ENCODE measurements at regions not wholly inside any gene's neighbourhood (a gene's known extent, or its start where the extent isn't known, plus 50 kb on each side); places are given as distances from the start of the nearest gene placed in this dataset.

GRCh38 chr7:156590212-156590611 lies 50.4 kb upstream of the RNF32 start:
- H3K4me2 ChIP-seq = no peak overlapping the region
- H3K4me3 ChIP-seq = no peak overlapping the region
- H3K27ac ChIP-seq = no peak overlapping the region
- H3K27me3 ChIP-seq = no peaks in the 10 kb centered on the region
- H3K36me3 ChIP-seq = no peaks in the 10 kb centered on the region
- no peak overlapping the region for H3K9ac ChIP-seq
- H3K4me1 ChIP-seq = no peaks in the 10 kb centered on the region
- no peaks in the 10 kb centered on the region; a peak in 1 of 22 replicates for H4K20me1 ChIP-seq
- H3K9me3 ChIP-seq (replicated peaks in 1 of 11) = peaks cover 18 to 40% (median 26%) of the 10 kb centered on the region in 11 experiments
- no peak for TF ChIP-seq Cebpa-rat (IDR thresholded peaks at IDR 0.05)

- Histone ChIP-seq H3K4me3 (no peak overlapping the region), H3K9ac (no peak overlapping the region), H3K27ac (no peak overlapping the region), H4K20me1 (no peaks in the 10 kb centered on the region; a peak in 1 of 22 replicates), H3K4me1 (no peaks in the 10 kb centered on the region), H3K4me2 (no peak overlapping the region), H3K27me3 (no peaks in the 10 kb centered on the region), H3K36me3 (no peaks in the 10 kb centered on the region), H3K9me3 (replicated peaks in 1 of 11) (peaks cover 21 to 43% (median 29%) of the 10 kb centered on the region in 11 experiments)
- no peak for TF ChIP-seq Cebpa-rat (IDR thresholded peaks at IDR 0.05)
Observed at GRCh38 chr7:156589808-156590207, 50.8 kb upstream of the RNF32 start.

GRCh38 chr7:156585926-156586325 lies 54.6 kb upstream of the RNF32 start:
- Histone ChIP-seq H4K20me1 (no peaks in the 10 kb centered on the region; a peak in 1 of 22 replicates), H3K27me3 (no peaks in the 10 kb centered on the region), H3K9me3 (replicated peaks in 1 of 11) (peaks cover 19 to 28% (median 24%) of the 10 kb centered on the region in 11 experiments), H3K9ac (no peak overlapping the region), H3K36me3 (no peaks in the 10 kb centered on the region), H3K4me1 (no peaks in the 10 kb centered on the region), H3K27ac (no peak overlapping the region), H3K4me3 (no peak overlapping the region), H3K4me2 (no peak overlapping the region)
- no peak for TF ChIP-seq Cebpa-rat (IDR thresholded peaks at IDR 0.05)

GRCh38 chr7:156585025-156585648 lies 55.4 kb upstream of the RNF32 start:
- H4K20me1 ChIP-seq = no peaks in the 10 kb centered on the region
- H3K27me3 ChIP-seq = no peaks in the 10 kb centered on the region
- no peaks in the 10 kb centered on the region for H3K4me1 ChIP-seq
- no peak overlapping the region for H3K4me3 ChIP-seq
- no peaks in the 10 kb centered on the region for H3K36me3 ChIP-seq
- peaks cover 19 to 28% (median 24%) of the 10 kb centered on the region in 11 experiments for H3K9me3 ChIP-seq (replicated peaks in 1 of 11)
- no peak for TF ChIP-seq Cebpa-rat (IDR thresholded peaks at IDR 0.05)
- H3K9ac ChIP-seq = no peak overlapping the region
- H3K27ac ChIP-seq = no peak overlapping the region
- H3K4me2 ChIP-seq = no peak overlapping the region

GRCh38 chr7:156582591-156583123 lies 57.9 kb upstream of the RNF32 start:
- Histone ChIP-seq H3K27ac (no peak overlapping the region), H3K9ac (no peak overlapping the region), H3K4me2 (no peak overlapping the region), H3K9me3 (replicated peaks in 1 of 11) (peaks cover 19 to 27% (median 24%) of the 10 kb centered on the region in 11 experiments), H3K4me3 (no peak overlapping the region), H4K20me1 (no peaks in the 10 kb centered on the region), H3K4me1 (no peaks in the 10 kb centered on the region), H3K36me3 (no peaks in the 10 kb centered on the region), H3K27me3 (no peaks in the 10 kb centered on the region)
- TF ChIP-seq Cebpa-rat (IDR thresholded peaks at IDR 0.05) = no peak

- TF ChIP-seq Cebpa-rat (IDR thresholded peaks at IDR 0.05) = no peak
- H3K27me3 ChIP-seq = no peaks in the 10 kb centered on the region
- no peaks in the 10 kb centered on the region for H3K36me3 ChIP-seq
- H3K27ac ChIP-seq = no peak overlapping the region
- peaks cover 1 to 2% (median 2%) of the 10 kb centered on the region in 11 experiments; a peak in 19 of 22 replicates for H3K9me3 ChIP-seq (replicated peaks in 1 of 11)
- no peak overlapping the region for H3K9ac ChIP-seq
- no peak overlapping the region for H3K4me2 ChIP-seq
- H3K4me3 ChIP-seq = no peak overlapping the region
- H4K20me1 ChIP-seq = no peaks in the 10 kb centered on the region
- peaks cover 0 to 6% (median 0%) of the 10 kb centered on the region in 10 experiments; a peak in 1 of 20 replicates for H3K4me1 ChIP-seq
Observed at GRCh38 chr7:156580036-156580435, 60.5 kb upstream of the RNF32 start.

GRCh38 chr7:156579566-156579965 lies 61.0 kb upstream of the RNF32 start:
- Histone ChIP-seq H3K27me3 (no peaks in the 10 kb centered on the region), H3K4me2 (no peak overlapping the region), H4K20me1 (no peaks in the 10 kb centered on the region), H3K9ac (no peak overlapping the region), H3K9me3 (replicated peaks in 1 of 11) (peaks cover 0 to 5% (median 3%) of the 10 kb centered on the region in 11 experiments; a peak in 4 of 22 replicates), H3K4me3 (no peak overlapping the region), H3K36me3 (no peaks in the 10 kb centered on the region), H3K4me1 (peaks cover 0 to 6% (median 0%) of the 10 kb centered on the region in 10 experiments; a peak in 1 of 20 replicates), H3K27ac (no peak overlapping the region)
- no peak for TF ChIP-seq Cebpa-rat (IDR thresholded peaks at IDR 0.05)

GRCh38 chr7:156578978-156579430 lies 61.6 kb upstream of the RNF32 start:
- no peaks in the 10 kb centered on the region for H3K27me3 ChIP-seq
- peaks cover 0 to 11% (median 9%) of the 10 kb centered on the region in 11 experiments; a peak in 10 of 22 replicates for H3K9me3 ChIP-seq (replicated peaks in 1 of 11)
- no peaks in the 10 kb centered on the region for H4K20me1 ChIP-seq
- TF ChIP-seq Cebpa-rat (IDR thresholded peaks at IDR 0.05) = no peak
- H3K27ac ChIP-seq = no peak overlapping the region
- no peaks in the 10 kb centered on the region for H3K36me3 ChIP-seq
- H3K4me1 ChIP-seq = peaks cover 0 to 6% (median 0%) of the 10 kb centered on the region in 10 experiments; a peak in 1 of 20 replicates
- no peak overlapping the region for H3K4me2 ChIP-seq
- H3K4me3 ChIP-seq = no peak overlapping the region
- no peak overlapping the region for H3K9ac ChIP-seq

GRCh38 chr7:156578578-156578940 lies 62.0 kb upstream of the RNF32 start:
- peaks cover 0 to 11% (median 9%) of the 10 kb centered on the region in 11 experiments; a peak in 10 of 22 replicates for H3K9me3 ChIP-seq (replicated peaks in 1 of 11)
- H3K36me3 ChIP-seq = no peaks in the 10 kb centered on the region
- no peak overlapping the region for H3K4me3 ChIP-seq
- peaks cover 0 to 6% (median 0%) of the 10 kb centered on the region in 10 experiments; a peak in 1 of 20 replicates for H3K4me1 ChIP-seq
- H3K9ac ChIP-seq = no peak overlapping the region
- no peaks in the 10 kb centered on the region for H4K20me1 ChIP-seq
- H3K4me2 ChIP-seq = no peak overlapping the region
- H3K27ac ChIP-seq = no peak overlapping the region
- H3K27me3 ChIP-seq = no peaks in the 10 kb centered on the region
- TF ChIP-seq Cebpa-rat (IDR thresholded peaks at IDR 0.05) = no peak

Measured in BLaER1 treated with 17β-estradiol and CSF1 and Interleukin-3, amounts not matched to agents 10 nM and 100 nM (cell line).